NCI-H748 treated with DMSO at 0.1 percent for 48 hours (cell line): ENCODE measurements at regions not wholly inside any gene's neighbourhood (a gene's known extent, or its start where the extent isn't known, plus 50 kb on each side); places are given as distances from the start of the nearest gene placed in this dataset.

Experiments
- DNase-seq: peaks from one replicate; lab custom pipeline; 2025; lab: John Stamatoyannopoulos, UW

DNA sequence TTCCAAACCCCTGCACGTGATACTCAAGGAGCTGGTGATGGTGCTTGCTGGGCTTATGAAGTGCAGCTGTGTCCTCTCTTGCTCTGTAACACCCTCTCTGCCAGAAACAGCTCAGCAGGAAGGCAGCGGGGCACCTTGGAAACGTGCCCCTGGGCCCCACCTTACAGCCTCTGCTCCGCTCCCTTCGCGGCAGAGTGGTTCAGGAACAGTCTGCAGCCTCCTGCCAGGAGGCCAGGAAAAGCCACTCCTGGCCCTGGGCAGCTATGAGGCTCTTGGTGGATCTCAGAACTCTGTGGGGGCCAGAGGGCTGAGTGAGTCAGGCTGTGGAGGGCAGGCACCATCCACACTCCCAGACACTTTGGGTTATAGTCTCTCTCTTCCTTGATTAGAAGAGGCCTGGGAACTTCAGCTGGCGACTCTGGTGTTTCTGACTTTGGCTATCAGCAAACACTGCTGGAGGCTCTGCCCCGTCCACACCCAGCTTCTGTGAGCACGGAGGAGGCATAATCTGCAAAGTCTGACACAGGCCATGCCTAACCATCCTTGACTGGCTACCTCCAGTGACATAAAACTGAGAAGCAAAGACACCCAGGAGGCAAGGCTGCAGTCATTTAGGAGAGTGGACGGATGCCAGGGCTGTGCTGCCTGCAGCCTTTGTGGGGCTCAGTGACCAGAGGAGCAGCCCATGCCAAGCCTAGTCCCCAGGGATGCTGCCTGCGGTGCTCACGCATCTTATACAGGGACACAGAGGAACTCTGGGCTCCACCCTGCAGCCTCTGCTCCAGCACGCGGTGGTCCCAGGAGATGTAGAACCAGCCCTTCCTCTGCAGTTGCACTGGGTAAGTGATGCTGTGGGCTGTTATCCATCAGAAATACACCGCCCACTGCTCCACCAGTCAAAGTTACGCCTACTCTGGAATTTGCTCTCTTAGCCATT is 65.3 kb downstream of the METRNL start:
- DNase-seq, result no peak

DNA sequence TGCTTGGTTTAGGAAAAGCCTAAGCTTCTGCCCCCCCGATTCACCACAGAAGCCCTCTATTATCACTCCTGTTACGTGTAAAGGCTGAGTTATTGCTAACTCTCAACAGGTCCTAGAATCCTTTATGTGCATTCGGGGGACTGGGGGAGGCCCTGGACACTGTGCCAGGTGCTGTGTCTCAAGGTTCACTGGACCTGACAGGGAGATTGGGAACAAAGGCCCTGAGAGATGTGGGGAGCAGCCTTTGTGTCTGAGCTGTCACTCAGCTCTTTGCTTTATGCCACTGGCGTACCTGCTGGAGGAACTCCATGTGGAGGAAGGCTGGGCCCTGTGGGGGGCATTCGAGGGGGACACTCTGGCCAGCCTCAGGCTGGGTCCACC is 65.9 kb downstream of the METRNL start:
- no peak for DNase-seq

DNA sequence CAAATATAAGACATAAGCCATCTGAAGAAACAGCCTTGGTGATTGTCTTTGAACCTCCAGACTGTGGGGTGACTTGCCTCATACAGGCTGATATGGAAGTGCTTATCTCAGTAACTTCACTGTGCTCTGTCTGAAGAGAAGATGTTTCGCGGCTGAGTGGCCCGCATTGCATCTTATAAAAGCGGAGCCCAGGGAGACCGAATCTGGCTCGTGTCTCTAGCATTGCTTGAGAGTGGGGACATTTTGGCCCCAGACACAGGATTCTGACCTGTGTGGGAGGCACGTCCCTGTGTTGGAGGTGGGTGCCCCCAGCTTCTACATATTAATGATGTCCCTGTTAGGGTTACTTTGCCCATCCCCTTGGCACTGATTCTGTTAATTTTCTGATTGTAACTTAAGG is 66.4 kb downstream of the METRNL start:
- no peak for DNase-seq

DNA sequence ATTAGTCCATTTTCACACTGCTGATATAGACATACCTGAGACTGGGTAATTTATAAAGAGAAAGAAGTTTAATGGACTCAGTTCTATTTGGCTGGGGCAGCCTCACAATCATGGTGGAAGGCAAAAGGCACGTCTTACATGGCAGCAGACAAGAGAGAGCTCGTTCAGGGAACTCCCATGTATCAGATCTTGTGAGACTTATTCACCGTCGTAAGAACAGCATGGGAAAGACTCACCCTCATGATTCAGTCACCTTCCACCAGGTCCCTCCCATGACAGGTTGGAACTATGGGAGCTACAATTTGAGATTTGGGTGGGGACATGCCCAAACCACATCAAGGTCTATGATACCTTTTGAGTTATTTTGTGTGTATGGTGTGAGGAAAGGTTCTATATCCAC is 66.9 kb downstream of the METRNL start:
- no peak for DNase-seq

DNA sequence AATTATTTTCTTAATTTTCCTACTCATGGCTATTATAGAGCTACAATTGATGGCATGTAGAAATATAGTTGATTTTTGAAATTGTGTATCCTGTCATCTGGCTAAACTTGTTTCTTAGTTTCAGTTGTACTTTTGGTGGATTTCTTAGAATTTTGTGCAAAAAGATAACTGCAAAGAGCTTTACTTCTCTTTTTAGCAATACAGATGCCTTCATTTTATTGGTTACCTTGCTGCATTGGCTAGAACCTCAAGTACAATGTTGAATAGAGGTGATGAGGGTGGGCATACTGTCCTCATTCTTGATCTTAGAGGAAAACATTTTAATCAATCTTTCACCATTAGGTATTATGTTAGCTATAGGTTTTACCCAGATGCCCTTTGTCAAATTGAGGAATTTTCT is 67.9 kb downstream of the METRNL start:
- DNase-seq, result no peak

DNA sequence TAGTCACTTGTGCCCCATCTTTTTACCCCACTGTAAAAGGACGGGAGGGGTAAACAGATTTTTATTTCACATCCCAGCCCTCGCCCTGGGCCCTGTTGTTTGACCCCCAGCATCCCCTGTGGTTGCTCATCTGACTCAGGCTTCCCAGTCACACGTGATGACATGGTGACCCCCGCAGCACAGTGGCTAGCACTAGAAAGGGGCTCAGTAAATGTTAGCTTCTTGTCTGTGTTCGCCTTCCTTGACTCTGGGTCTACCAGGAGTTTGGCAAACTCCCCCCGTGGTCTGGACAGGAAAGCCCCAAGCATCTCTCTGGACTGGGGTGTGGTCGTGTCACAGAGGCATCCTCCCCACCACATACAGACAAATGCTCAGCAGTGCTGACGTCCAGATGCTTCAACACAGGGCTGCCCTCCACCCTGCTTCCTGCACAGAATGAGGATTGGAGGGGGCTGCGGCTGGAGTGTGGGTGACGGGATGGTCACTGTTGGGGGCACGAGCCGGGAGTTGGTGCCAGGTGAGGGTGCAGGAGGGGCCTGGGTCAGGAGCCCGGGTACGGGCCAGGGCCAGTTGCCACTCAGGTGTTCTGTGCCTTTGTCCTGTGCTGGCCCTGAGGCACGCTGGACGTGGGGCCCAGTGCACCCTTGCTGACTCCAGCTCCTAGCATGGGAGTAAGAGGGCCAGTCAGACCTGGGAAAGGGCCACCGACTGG is 69.1 kb downstream of the METRNL start:
- no peak for DNase-seq

DNA sequence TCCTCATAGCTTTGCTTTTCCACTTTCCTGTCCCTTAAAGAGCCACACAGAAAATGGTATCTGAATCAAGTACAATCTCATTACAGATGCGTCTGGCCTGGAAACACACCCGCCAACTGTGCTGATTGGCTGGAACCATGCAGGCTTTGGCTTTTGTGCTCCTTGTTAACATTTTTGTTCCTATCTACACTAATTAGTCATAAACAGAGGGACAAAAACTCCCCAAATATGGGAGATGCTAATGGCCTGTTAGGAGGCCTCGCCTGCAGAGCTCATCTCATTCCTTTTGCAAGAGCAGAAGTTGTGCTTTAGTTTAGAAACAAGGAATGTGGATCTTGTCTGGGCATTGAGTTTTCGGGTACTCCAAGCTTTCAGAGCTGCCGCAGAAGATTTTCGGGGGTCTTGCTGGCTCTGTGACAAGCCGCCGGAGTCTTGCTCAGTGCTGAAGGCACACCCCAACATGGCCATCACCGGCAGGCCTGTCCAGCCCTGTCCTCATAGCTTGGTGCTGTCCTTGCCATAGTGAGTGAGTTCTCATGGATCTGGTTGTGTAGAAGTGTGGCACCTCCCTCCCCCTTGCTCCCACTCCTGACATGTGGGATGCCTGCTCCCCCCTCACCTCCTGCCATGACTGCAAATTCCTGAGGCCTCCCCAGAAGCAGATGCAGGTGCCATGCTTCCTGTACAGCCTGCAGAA is 69.8 kb downstream of the METRNL start:
- DNase-seq, result no peak

DNA sequence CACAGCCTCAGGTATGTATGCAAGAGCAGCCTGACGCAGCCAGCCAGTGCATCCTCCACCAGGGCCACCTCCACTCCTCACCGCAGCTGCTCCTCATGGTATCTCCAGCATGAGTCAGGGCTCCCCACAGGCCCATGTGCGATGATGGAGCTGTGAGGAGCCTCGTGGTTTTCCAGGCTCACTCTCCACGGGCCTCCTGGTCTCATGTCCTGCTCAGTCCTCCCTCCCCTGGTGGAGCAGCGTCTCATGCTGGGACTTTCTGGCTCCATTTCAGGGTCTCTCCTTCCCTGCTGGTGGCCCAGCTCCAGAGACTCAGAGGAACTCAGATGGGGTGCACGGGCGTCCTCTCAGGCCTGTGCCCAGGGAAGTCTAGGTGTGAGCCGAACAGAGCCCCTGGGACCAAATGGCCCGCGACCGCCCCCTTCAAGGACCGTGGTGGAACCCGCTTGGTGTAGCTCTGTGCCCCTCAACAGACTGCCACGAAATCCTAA is 70.4 kb downstream of the METRNL start:
- no peak for DNase-seq

DNA sequence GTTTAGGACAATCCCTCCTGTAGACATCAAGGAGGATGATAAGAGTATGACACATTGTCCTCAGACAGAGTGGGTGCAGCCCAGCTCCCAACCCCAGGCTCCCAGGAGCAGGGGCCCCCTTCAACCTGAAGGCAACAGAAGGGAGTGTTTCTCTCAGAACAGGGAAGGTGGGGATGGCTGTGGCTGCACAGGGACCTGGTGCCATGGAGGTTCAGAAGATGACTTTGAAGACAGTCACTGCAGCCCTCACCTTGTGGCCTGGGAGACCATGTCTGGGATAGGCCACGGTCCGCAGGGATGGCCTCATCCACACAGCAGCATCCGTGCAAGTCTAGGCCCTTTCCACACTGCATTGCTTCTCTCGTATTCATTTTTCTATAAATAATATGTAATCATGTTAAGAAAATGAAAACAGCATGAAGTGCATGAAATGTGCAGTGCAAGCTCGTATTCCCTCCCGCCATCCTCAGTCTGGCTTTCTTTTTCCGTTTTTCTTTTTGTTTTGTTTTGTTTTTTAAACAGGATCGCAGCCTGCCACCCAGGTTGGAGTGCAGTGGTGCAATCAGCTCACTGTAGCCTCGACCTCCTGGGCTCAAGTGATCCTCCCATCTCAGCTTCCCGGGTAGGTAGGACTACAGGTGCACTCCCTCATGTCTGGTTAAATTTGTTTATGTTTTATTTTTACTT is 71.1 kb downstream of the METRNL start:
- DNase-seq, result no peak

DNA sequence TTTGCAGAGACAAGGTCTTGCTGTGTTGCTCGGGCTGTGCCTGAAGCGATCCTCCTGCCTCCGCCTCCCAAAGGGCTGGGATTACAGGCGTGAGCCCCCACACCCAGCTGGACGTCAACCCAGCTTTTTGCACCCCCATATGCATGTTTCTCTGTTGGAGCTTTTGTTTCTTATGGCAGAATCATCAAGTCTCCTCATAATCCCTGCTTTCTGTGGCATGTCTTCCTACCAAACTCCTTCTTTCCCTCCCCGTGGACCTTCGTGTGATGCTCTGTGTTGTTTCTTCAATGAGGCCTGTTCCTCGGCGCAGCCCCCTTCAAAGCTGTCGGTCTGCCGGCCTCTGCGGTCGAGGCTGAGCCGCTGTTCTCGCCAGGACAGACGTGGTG is 71.6 kb downstream of the METRNL start:
- DNase-seq, result no peak

DNA sequence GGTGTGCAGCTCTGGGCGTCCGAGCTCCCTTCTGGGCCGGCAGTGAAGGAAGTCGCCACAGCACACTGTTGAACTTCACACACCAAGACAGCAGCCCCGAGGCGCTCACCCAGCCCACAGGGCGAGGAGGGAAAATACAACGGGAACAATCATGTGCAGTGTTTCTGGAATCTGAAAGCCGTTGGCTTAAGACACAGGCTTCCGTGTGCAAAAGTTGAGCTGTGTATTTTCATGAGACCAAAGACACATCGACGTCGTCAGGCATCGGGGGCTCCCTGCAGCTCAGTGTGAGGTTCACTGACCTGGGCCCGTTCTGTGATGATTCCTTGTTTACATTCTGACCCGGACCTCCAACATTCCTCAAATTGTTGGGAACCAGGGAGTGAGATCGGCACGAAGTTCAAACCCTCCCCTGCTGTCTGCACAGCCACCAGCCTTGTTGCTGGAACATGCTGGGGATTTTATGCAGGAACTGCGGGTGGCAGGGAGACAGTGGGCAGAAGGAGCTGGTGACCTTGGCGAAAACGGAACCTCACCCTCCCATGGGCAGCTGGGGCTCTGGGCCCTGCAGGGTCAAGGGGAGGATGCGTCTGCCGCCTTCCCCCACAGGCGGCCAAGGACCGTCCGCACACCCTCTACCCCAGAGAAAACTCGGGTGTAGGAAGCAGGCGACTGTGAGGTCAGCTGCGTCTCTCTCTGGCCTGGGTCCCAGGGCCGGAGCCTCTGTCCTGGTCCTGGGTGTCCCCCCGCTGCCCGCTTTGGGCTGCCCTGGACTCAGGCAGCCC is 72.2 kb downstream of the METRNL start:
- no peak for DNase-seq

DNA sequence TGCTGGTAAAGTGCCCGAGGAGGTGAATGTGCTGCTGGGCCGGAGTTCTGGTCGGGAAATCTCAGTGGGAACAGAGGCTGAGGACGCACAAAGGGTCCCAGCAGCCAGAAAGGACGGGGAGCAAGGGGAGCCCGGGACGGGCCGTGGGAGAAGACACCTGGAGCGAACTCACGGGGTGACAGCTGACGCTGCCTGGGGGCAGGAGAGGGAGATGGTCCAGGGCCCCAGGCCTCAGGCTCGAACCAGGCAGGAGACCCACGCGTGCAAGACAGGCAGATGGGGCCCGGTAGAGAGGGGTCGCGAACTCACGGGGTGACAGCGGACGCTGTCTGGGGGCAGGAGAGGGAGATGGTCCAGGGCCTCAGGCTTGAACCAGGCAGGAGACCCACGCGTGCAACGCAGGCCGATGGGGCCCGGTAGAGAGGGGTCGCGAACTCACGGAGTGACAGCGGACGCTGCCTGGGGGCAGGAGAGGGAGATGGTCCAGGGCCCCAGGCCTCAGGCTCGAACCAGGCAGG is 72.9 kb downstream of the METRNL start:
- no peak for DNase-seq

DNA sequence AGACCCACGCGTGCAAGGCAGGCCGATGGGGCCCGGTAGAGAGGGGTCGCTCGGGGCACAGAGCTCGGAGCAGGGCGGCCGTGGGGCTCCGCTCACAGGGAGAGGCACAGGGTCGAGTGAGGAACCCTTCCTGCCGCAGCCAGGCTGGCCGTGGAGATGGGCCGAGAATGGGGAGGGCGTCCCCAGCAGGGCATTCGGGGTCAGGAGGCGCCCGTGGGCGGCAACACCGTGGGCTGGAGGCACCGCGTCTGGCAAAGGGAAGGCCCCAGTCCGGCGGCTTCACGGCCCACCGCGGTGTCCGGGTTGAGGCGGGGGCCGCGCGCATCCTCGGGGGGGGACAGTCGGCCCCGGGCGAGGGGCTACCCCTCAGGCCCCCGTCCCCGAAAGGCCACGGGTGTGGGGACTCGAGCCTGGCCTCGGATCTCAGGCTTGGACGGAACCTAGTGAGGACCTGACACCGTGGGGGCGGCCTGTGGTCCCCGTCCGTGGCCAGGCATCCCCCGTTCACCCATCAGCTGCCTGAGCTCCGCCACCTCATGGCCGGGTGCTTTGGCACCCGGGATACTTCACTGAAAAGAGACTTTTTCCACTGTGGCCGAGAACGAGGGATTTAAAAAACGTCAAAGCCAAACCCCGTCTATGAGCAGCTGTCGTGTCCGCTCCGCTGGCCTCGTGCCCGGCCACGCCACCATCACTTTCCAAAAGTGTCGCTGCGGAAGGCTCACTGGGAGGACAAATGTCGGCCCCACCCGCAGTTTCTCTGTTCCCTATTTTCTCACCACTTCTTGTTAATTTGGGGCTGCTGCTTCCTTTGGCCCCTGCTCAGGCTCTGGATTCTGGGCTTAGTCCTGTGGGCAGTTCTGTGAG is 73.6 kb downstream of the METRNL start:
- no peak for DNase-seq

DNA sequence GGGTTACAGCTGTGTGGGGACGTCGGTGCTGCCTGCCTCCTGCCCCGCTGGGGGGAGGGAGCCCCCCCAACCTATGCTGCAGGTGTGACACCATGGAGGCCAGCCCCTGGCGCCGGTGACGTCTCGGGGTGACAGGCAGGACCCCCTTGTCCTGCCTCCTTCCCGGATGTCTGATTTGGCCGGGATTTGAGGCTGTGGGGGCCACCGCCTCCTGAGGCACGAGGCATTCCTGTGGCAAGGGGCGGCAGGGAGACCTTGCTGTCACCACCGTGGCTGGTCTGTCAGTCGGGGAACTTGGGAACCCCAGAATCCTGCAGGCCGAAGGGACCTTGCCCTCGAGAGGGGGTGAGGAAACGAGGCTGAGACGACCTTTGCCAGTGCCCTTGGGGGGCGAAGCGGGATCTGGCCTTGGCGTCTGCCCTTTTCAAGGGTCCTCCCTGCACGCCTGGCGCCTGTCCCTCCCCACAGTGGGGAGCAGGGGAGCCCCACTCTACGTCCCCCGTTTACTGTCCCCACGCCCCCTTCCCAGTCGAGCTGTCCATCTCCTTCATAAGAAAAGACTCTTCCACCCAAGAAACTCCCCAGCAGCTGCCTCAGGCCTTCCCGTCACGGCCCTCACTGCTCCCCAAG is 74.4 kb downstream of the METRNL start:
- no peak for DNase-seq

DNA sequence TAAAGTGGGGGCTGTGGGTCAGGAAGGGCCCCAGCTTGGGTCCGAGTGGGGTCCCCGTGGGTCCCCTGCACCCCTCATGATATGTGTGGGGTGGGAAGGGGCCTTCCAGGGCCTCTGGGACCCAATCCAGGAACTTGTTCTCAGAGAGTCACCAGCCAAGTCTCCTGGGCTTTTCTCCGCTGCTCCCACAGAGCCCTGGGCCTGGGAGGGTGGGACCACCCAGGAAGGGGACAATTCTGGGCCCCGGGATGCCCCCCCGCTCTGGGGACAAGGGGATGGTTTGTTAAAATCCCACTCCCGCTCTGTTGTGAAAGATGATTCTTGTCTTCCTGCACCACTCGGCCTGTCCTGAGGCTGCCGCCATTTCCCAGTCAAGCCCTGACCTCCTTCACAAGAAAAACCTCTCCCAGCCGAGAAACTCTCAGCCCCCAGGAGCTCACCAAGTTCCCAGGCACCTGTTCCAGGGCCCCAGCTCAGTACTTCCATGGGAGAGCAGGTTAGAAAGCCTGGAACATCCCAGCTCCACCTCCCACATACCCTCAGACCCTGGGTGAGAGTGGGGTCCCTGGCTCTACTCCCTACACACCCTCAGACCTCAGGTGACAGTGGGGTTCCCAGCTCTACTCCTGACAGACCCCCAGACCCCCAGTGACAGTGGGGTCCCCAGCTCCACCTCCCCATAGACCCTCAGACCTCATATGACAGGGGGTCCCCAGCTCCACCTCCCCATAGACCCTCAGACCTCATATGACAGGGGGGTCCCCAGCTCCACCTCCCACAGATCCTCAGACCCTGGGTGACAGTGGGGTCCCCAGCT is 75.1 kb downstream of the METRNL start:
- DNase-seq, result no peak

DNA sequence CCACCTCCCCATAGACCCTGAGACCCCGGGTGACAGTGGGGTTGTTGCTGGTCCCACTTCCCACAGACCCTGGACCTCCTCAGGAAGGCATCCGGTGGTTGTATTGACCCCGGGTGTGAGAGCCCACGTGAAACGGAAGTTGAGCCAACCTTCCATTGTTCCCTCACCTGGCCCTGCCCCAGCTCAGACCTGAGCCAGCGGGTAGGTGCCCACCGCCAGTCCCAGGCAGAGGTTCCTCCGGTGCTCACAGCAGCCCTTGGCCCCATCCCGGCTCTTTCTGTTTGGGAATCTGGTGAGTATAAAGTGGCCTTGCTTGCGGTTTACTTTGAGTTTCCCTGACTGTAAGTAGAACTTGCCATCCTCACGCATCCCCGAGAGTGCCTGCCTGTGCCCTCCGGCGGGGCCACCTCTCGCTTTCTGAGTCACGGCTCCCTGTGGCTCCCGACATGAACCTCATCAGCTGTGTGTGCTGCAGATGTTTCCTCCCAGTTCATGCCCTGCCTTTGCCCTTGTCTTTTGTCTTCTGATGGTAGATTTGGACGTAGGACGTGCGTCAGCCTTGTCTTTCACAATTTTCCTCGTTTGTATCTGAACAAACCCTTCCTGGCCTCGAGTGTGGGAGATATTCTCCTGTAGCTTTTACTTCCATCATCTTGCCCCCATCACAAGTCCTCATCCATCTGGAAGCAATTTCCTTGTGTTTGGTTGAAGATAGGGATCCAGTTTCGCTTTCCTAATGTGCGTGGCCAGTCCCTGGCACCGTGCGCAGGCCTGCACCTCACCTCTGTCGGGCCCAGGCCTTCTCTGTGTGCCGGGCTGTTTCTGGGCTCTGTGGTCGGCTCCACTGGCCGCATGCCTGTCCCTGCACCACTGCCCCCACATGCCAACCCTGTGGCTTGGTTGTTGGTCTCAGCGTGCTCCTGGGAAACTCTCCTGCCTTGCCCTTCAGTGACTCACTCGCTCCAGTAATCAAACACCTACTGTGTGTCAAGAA is 76.0 kb downstream of the METRNL start:
- DNase-seq, result no peak

DNA sequence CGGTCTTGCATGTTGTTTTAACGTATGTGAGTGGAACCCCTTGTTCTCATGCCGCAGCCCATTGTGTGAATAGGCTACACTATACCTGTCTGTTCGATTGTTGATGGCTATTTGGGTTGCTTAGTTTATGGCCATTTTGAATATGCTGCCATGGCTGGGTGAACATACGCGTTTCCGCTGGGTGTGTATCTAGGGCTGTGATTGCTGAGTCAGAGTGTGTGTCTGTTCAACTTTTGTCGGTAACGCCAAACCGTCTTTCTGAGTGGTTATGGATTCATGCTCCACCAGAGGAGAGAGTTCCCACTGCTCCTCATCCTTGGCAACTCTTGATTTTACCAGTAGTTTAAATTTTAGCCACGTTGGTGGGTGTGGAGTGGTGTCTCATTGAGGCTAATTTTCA is 77.0 kb downstream of the METRNL start:
- DNase-seq, result no peak
